ENCODE measurements at regions not wholly inside any gene's neighbourhood (a gene's known extent, or its start where the extent isn't known, plus 50 kb on each side); places are given as distances from the start of the nearest gene placed in this dataset.
A peak's percentile ranks its signal among the peaks of the same experiment; 100 is the strongest.

- Histone ChIP-seq H3K4me3 (no peak overlapping the region), H3K9me3 (no peaks in the 10 kb centered on the region), H3K27me3 (no peaks in the 10 kb centered on the region), H3K36me3 (no peaks in the 10 kb centered on the region), H3K4me1 (no peaks in the 10 kb centered on the region), H3K27ac (no peak overlapping the region)
- TF ChIP-seq POLR2A (IDR thresholded peaks at IDR 0.05) (no peak), CTCF (IDR thresholded peaks at IDR 0.05) (no peak)
- no peak for DNase-seq
Measured at GRCh38 chr5:153135411-153135810, 355.1 kb upstream of the GRIA1 start.

GRCh38 chr5:153136910-153137614 is 353.4 kb upstream of the GRIA1 start:
- Histone ChIP-seq H3K27me3 (no peaks in the 10 kb centered on the region), H3K36me3 (no peaks in the 10 kb centered on the region), H3K9me3 (no peaks in the 10 kb centered on the region), H3K4me3 (no peak overlapping the region), H3K4me1 (no peaks in the 10 kb centered on the region), H3K27ac (no peak overlapping the region)
- TF ChIP-seq CTCF (IDR thresholded peaks at IDR 0.05) (no peak), POLR2A (IDR thresholded peaks at IDR 0.05) (no peak)
- no peak for DNase-seq

- no peak overlapping the region for H3K4me3 ChIP-seq
- no peak overlapping the region for H3K27ac ChIP-seq
- no peaks in the 10 kb centered on the region for H3K9me3 ChIP-seq
Measured at GRCh38 chr5:153147891-153148623, 342.4 kb upstream of the GRIA1 start.

GRCh38 chr5:153148624-153148976 is 341.9 kb upstream of the GRIA1 start:
- Histone ChIP-seq H3K27ac (no peak overlapping the region), H3K27me3 (no peaks in the 10 kb centered on the region), H3K9me3 (no peaks in the 10 kb centered on the region), H3K4me1 (no peaks in the 10 kb centered on the region), H3K4me3 (no peak overlapping the region), H3K36me3 (no peaks in the 10 kb centered on the region)
- no peak for DNase-seq
- TF ChIP-seq POLR2A (IDR thresholded peaks at IDR 0.05) (no peak), CTCF (IDR thresholded peaks at IDR 0.05) (no peak)

More at GRCh38 chr5:153147891-153148623, 342.4 kb upstream of the GRIA1 start:
- H3K36me3 ChIP-seq = no peaks in the 10 kb centered on the region
- TF ChIP-seq CTCF (IDR thresholded peaks at IDR 0.05) = peak in 4 of 6 experiments; percentile 13 to 44 (median 42)
- no peak for TF ChIP-seq POLR2A (IDR thresholded peaks at IDR 0.05)
- H3K27me3 ChIP-seq = no peaks in the 10 kb centered on the region
- H3K4me1 ChIP-seq = no peaks in the 10 kb centered on the region
- DNase-seq = no peak

- no peak overlapping the region for H3K27ac ChIP-seq
- H3K4me3 ChIP-seq = no peak overlapping the region
- no peaks in the 10 kb centered on the region for H3K27me3 ChIP-seq
- no peaks in the 10 kb centered on the region for H3K9me3 ChIP-seq
- DNase-seq = no peak
- no peaks in the 10 kb centered on the region for H3K36me3 ChIP-seq
- no peaks in the 10 kb centered on the region for H3K4me1 ChIP-seq
- TF ChIP-seq CTCF (IDR thresholded peaks at IDR 0.05) = no peak
- no peak for TF ChIP-seq POLR2A (IDR thresholded peaks at IDR 0.05)
Measured at GRCh38 chr5:153151558-153151957, 338.9 kb upstream of the GRIA1 start.

All from Peyer's patch (tissue), 4 donors.